NCI-H2029 treated with DMSO at 0.1 percent for 48 hours (cell line): ENCODE measurements at regions not wholly inside any gene's neighbourhood (a gene's known extent, or its start where the extent isn't known, plus 50 kb on each side); places are given as distances from the start of the nearest gene placed in this dataset.

ENCODE experiments used
- DNase-seq: peaks from one replicate; lab custom pipeline; 2025; lab: John Stamatoyannopoulos, UW

GRCh38 chr10:64506963-64507362, 985.8 kb downstream of the REEP3 start:
- no peak for DNase-seq

GRCh38 chr10:64507651-64508028, 986.4 kb downstream of the REEP3 start:
- DNase-seq = no peak

GRCh38 chr10:64508029-64508661, 986.9 kb downstream of the REEP3 start:
- DNase-seq = no peak

- no peak for DNase-seq
These were observed 994.9 kb downstream of the REEP3 start for GRCh38 chr10:64515970-64516699.

GRCh38 chr10:64518456-64518855, 997.3 kb downstream of the REEP3 start:
- no peak for DNase-seq

GRCh38 chr10:64519427-64519826, 998.2 kb downstream of the REEP3 start:
- no peak for DNase-seq

- no peak for DNase-seq
These were observed 998.6 kb downstream of the REEP3 start for GRCh38 chr10:64519831-64520230.

- DNase-seq = no peak
These were observed 1002.0 kb downstream of the REEP3 start for GRCh38 chr10:64523065-64523759.

GRCh38 chr10:64528294-64529002, 1007.2 kb downstream of the REEP3 start:
- DNase-seq = no peak

- DNase-seq = no peak
These were observed 1007.8 kb downstream of the REEP3 start for GRCh38 chr10:64529003-64529350.

GRCh38 chr10:64534616-64535015, 1013.4 kb downstream of the REEP3 start:
- DNase-seq = no peak

- DNase-seq = no peak
These were observed 1014.1 kb downstream of the REEP3 start for GRCh38 chr10:64535131-64535867.

GRCh38 chr10:64537112-64537511, 1015.9 kb downstream of the REEP3 start:
- no peak for DNase-seq

GRCh38 chr10:64537928-64538327, 1016.7 kb downstream of the REEP3 start:
- DNase-seq = no peak

- no peak for DNase-seq
These were observed 1024.9 kb downstream of the REEP3 start for GRCh38 chr10:64546073-64546472.

GRCh38 chr10:64547168-64547567, 1026.0 kb downstream of the REEP3 start:
- no peak for DNase-seq

- no peak for DNase-seq
These were observed 1034.5 kb downstream of the REEP3 start for GRCh38 chr10:64555666-64556065.

- DNase-seq = no peak
These were observed 1037.1 kb downstream of the REEP3 start for GRCh38 chr10:64558094-64558835.

GRCh38 chr10:64571056-64571455, 1049.9 kb downstream of the REEP3 start:
- no peak for DNase-seq

- DNase-seq = no peak
These were observed 1052.6 kb downstream of the REEP3 start for GRCh38 chr10:64573623-64574325.

- DNase-seq = no peak
These were observed 1053.2 kb downstream of the REEP3 start for GRCh38 chr10:64574371-64574770.
